Epithelial cell of proximal tubule (primary cell): ENCODE measurements at regions not wholly inside any gene's neighbourhood (a gene's known extent, or its start where the extent isn't known, plus 50 kb on each side); places are given as distances from the start of the nearest gene placed in this dataset.

Source experiments
- DNase-seq: peaks from one replicate; pipeline ENCODE4 v3.0.0-alpha.2; 2011; ENCODE audit warnings: low read depth
- H3K4me3 ChIP-seq: 2 replicates; pipeline ENCODE4 v1.5.1; 2011; ENCODE audit warnings: low read depth, mild to moderate bottlenecking, low read length
- TF ChIP-seq, protein P1 (sequence below): conservative IDR thresholded peaks from 2 replicates; pipeline ENCODE4 v1.5.1; 2012; ENCODE audit warnings: low read depth, mild to moderate bottlenecking, low read length

DNA sequence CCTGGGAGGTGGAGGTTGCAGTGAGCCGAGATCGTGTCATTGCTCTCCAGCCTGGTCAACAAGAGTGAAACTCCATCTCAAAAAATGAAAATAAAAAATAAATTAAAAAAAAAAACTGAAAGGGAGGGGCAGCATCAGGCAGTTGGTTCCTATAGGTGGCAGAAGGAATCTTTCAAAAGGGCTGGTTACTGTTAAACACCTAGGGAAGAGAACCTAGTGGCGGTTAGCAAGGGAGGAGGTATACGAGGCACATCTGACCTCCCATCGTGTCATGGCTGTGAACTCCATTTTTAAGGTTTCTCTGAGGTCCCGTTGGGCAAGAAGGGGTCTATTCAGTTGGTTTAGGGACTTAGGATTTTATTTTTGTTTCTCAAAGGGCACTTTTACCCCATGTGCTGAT is 150.1 kb downstream of the SLC7A11 start:
- TF ChIP-seq, protein P1, sequence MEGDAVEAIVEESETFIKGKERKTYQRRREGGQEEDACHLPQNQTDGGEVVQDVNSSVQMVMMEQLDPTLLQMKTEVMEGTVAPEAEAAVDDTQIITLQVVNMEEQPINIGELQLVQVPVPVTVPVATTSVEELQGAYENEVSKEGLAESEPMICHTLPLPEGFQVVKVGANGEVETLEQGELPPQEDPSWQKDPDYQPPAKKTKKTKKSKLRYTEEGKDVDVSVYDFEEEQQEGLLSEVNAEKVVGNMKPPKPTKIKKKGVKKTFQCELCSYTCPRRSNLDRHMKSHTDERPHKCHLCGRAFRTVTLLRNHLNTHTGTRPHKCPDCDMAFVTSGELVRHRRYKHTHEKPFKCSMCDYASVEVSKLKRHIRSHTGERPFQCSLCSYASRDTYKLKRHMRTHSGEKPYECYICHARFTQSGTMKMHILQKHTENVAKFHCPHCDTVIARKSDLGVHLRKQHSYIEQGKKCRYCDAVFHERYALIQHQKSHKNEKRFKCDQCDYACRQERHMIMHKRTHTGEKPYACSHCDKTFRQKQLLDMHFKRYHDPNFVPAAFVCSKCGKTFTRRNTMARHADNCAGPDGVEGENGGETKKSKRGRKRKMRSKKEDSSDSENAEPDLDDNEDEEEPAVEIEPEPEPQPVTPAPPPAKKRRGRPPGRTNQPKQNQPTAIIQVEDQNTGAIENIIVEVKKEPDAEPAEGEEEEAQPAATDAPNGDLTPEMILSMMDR: no peak
- H3K4me3 ChIP-seq: no peak overlapping the region
- DNase-seq: no peak

DNA sequence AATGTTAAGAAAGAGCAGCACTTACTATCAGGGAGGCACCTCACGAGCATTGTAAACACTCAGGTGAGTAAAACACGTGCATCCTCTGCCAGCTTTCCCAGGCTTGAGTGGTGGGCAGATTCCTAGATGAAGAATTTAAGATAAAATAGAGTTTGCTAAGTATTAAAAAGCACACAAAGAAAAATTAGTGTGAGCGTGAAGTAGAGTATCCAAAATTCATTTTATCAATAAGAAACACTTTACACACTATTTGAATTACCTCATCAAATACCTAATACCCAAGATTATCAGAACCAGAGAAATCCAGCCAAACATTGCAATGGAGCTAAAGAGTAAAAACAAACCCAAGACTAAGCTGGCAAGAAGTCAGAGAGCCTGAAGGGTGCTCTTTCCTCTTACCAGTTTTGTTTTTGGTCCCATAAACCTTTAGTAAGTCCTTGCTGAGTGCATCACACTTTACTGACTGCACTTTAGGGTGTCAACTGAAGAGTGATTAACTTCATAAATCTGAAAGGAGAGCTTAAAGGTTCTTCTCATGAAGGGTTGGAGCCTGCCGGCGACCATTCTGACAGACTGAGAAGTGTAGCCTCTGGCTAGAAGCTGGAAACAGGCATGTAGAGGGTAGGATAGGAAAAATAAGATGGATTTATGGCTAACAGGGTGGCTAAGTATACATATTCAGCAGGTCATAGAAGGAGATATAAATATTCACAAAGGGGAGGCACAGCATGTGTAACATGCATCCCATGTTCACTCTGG is 151.1 kb downstream of the SLC7A11 start:
- no peak overlapping the region for H3K4me3 ChIP-seq
- DNase-seq: no peak
- TF ChIP-seq, protein P1: no peak

DNA sequence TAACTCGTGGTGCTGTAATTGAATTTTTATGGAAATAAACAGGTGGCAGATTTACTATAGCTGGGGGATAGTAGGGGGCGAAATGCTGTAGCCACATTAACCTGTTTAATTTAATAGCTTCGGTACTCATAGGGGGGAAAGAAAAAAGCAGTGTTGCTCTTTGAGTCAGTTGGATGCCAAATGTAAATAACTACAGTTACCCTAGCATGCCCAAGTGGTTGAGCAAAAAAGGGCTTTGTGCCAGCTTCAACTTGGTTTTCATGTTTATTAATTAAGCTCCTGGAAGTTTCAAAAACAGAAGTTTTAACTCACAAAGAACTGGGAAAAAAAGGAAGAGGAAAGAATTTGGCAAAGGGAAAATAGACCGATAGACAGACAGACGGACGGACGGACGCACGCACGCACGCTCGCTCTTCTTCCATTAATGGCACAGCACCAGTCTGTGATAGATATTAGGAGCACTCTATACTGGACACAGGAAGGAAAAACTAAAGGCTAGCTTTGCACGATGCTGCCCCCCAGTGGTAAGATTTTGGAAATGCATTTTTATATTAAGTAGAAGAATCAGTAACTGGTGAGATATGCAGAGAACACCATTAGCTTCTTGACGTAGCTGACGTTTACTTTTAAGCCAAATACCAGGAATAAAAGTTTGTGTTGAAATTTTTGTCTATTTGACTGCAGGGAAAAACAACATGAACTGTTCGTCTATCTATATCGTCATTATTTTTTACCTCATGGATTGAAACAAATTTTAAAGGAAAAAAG is 151.8 kb downstream of the SLC7A11 start:
- peak; percentile 27 for DNase-seq
- peak overlapping the region; percentile 52 for H3K4me3 ChIP-seq
- TF ChIP-seq, protein P1: peak; percentile 78

DNA sequence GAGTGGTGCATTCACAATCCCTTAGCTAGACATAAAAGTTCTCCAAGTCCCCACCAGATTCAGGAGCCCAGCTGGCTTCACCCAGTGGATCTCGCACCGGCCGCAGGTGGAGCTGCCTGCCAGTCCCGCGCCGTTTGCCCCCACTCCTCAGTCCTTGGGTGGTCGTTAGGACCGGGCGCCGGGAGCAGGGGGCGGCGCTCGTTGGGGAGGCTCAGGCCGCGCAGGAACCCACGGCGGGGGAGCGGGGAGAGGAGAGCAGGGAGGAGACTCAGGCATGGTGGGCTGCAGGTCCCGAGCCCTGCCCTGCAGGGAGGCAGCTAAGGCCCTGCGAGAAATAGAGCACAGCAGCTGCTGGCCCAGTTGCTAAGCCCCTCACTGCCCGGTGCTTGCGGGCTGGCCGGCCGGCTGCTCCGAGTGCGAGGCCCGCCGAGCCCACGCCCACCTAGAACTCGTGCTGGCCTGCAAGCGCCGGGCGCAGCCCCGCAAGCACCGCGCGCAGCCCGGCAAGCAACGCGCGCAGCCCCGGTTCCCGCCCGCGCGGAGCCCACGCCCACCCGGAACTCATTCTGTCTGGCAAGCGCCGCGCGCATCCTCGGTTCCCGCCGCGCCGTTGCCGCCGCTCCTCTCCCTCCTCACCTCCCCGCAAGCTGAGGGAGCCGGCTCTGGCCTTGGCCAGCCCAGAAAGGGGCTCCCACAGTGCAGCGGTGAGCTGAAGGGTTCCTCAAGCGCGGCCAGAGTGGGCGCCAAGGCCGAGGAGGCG is 153.5 kb downstream of the SLC7A11 start:
- no peak for DNase-seq
- TF ChIP-seq, protein P1: no peak
- H3K4me3 ChIP-seq: no peak overlapping the region

DNA sequence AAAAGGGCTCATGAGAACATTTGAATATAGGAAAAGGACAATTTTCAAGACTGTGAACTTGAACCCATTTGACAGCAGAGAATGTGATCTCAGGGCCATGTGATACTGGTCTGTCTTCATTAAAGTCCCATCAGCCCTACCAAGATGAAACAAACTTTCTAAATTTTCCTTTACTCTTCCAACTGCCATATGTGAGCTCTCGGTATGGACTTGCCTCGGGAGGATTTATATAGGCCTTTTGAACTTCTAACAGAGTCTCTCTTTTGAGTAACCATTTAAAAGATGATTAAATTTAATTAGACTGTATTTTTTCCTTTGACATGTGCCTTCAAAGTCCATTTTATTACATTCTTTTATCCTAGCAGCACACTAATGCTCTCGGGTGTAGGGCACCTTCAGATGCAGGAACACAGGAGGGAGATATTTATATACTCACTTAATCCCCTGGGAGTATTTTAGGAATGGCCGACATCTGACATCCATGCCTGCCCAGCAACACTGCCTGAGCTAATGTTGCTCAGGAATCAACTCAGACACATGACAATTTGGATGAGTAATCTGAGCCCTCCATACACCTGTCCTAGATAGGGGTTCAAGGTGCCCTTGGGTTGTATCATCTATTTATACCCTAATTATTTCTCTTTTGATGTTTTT is 155.0 kb downstream of the SLC7A11 start:
- no peak for DNase-seq
- TF ChIP-seq, protein P1: no peak
- H3K4me3 ChIP-seq: no peak overlapping the region

DNA sequence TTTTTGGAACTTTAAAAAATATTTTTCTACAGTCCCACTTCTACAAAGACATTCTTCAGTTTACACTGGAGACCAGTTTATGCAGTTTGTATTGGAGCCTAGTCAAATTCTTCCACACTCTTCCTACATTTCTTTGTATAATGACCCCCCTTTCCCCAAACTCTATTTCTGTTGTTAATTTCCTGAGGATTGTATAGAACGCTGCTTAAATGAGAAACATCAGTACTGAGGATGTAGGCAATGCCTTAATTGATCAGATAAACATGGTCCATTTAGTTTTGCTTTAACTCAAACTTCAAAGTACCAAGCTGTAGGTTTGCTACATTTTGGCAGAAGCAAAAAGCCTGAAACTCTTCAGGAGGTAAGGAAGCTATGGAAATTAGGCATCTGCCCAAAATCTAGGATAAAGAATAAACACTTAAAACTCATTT is 155.5 kb downstream of the SLC7A11 start:
- no peak overlapping the region for H3K4me3 ChIP-seq
- TF ChIP-seq, protein P1: no peak

More for the DNA sequence above, 155.5 kb downstream of the SLC7A11 start:
- no peak for DNase-seq
